K562 (cell line): ENCODE measurements at regions not wholly inside any gene's neighbourhood (a gene's known extent, or its start where the extent isn't known, plus 50 kb on each side); places are given as distances from the start of the nearest gene placed in this dataset.

Experiments
- ATAC-seq: fragments of 200-7000 bp; cut with Tn5 transposase; 3 replicates; pipeline ENCODE4 v1.9.1; 2020; ENCODE audit warnings: moderate library complexity
- BruUV-seq: library from RNA; stranded (reverse); fragments of 400-500 nt; replicated peaks from 2 replicates; lab custom pipeline; 2021; lab: Mats Ljungman, UMichigan
- CTCF ChIA-PET: fragments of 300-600 bp; formaldehyde crosslinking; extraction: SDS; loops from one replicate; lab custom pipeline; 2021; ENCODE audit warnings: low intra/inter-chr PET ratio; lab: Yijun Ruan, JAX
- POLR2A ChIA-PET: fragments of 300-600, 350-650 bp; sonication (Branson Sonifier 250); formaldehyde crosslinking; extraction: SDS; loops from one replicate; lab custom pipeline; 2021; ENCODE audit warnings: antibody characterized with exemption, inconsistent platforms; lab: Yijun Ruan, JAX
- DNase-seq, 4 experiments: peaks; one replicate each; pipeline versions ENCODE4 v3.0.0 to v3.0.0-alpha.2; 2011 to 2018; ENCODE audit warnings: low spot score in 3 of 4, mixed read lengths in 3 of 4; ENCODE audit errors: extremely low read depth in 1 of 4
- FAIRE-seq: peaks from 2 replicates; lab custom pipeline; 2011; peaks lifted over from hg19 to GRCh38; lab: Jason Lieb, UNC
- H2AFZ ChIP-seq: 2 replicates; pipeline ENCODE4 v1.6.0; 2011; ENCODE audit warnings: low read depth, low read length, control low read depth, inconsistent platforms
- H3K27ac ChIP-seq: fragments of 200-600 bp; 3 replicates; pipeline ENCODE4 v1.8.0; 2011; ENCODE audit warnings: low read depth, mild to moderate bottlenecking, control low read depth, inconsistent platforms, low read length, moderate library complexity, mixed read lengths; ENCODE audit errors: extremely low read depth
- H3K27me3 ChIP-seq, 2 experiments: fragments of 300-600 bp in 1 of 2; 2 replicates in 1 of 2; 3 replicates in 1 of 2; pipeline versions ENCODE4 v1.6.0 to v1.8.0; 2011; ENCODE audit warnings: inconsistent platforms in 2 of 2, low read length in 2 of 2, mild to moderate bottlenecking in 1 of 2, mixed read lengths in 1 of 2, moderate library complexity in 1 of 2; ENCODE audit not compliant: control insufficient read depth in 2 of 2, insufficient read depth in 2 of 2
- H3K36me3 ChIP-seq: fragments of 300-600 bp; 3 replicates; pipeline ENCODE4 v1.8.0; 2011; ENCODE audit warnings: mild to moderate bottlenecking, low read length, inconsistent platforms; ENCODE audit not compliant: control insufficient read depth, insufficient read depth
- H3K4me1 ChIP-seq, 2 experiments: fragments of 200-600 bp in 1 of 2; replicated peaks in 1 of 2; 2 replicates in 1 of 2; 3 replicates in 1 of 2; pipeline versions ENCODE4 v1.5.1 to v1.8.0; 2011; ENCODE audit warnings: inconsistent platforms in 2 of 2, low read length in 2 of 2, mild to moderate bottlenecking in 1 of 2, mixed read lengths in 1 of 2, moderate library complexity in 1 of 2; ENCODE audit not compliant: control insufficient read depth in 2 of 2, insufficient read depth in 2 of 2
- H3K4me2 ChIP-seq: 2 replicates; pipeline ENCODE4 v1.6.1; 2011; ENCODE audit warnings: low read length, control low read depth, inconsistent platforms, mixed read lengths; ENCODE audit not compliant: insufficient read depth
- H3K4me3 ChIP-seq: fragments of 200-600 bp; sonication (generic), shearing (Covaris generic); 2 replicates; pipeline ENCODE4 v1.5.1; 2016; ENCODE audit warnings: control low read depth, inconsistent platforms
- H3K79me2 ChIP-seq: fragments of 200-600 bp; 3 replicates; pipeline ENCODE4 v1.8.0; 2011; ENCODE audit warnings: low read length, inconsistent platforms; ENCODE audit not compliant: control insufficient read depth, insufficient read depth
- H3K9ac ChIP-seq, 2 experiments: 2 replicates each; pipeline versions ENCODE4 v1.6.0 to v1.6.1; 2011; ENCODE audit warnings: low read depth in 2 of 2, low read length in 2 of 2, control low read depth in 1 of 2, inconsistent platforms in 1 of 2, mild to moderate bottlenecking in 1 of 2, mixed read lengths in 1 of 2; ENCODE audit not compliant: insufficient read depth in 1 of 2
- H3K9me1 ChIP-seq: one replicate; pipeline ENCODE4 v1.6.0; 2011; ENCODE audit warnings: inconsistent platforms, mild to moderate bottlenecking, low read length, moderate library complexity; ENCODE audit not compliant: control insufficient read depth, insufficient read depth
- H3K9me3 ChIP-seq: replicated peaks from 2 replicates; pipeline ENCODE4 v1.5.1; 2011; ENCODE audit warnings: low read depth, low read length, inconsistent platforms; ENCODE audit not compliant: control insufficient read depth, insufficient read depth
- H4K20me1 ChIP-seq: replicated peaks from 2 replicates; pipeline ENCODE4 v1.6.1; 2011; ENCODE audit warnings: low read length, inconsistent platforms, mixed read lengths; ENCODE audit not compliant: control insufficient read depth, insufficient read depth
- ARID3B ChIP-seq: fragments of 250-450 bp; sonication (Bioruptor Pico); IDR thresholded peaks from 2 replicates; pipeline ENCODE4 v1.4.0; 2020; ENCODE audit warnings: borderline replicate concordance
- BDP1 ChIP-seq: IDR thresholded peaks from 3 replicates; pipeline ENCODE4 v1.6.1; 2011; ENCODE audit not compliant: insufficient read length, insufficient read depth
- FOXK1 ChIP-seq: sonication (generic); formaldehyde crosslinking; IDR thresholded peaks from 2 replicates; pipeline ENCODE4 v1.8.0; 2022; ENCODE audit warnings: missing genetic modification reagents, mild to moderate bottlenecking, borderline replicate concordance
- LCOR ChIP-seq: sonication (generic); formaldehyde crosslinking; IDR thresholded peaks from 2 replicates; pipeline ENCODE4 v1.8.0; 2022; ENCODE audit warnings: mild to moderate bottlenecking, missing genetic modification reagents
- MAFG ChIP-seq: fragments of 450-650 bp; conservative IDR thresholded peaks from 2 replicates; pipeline ENCODE4 v1.6.1; 2016; ENCODE audit warnings: missing genetic modification characterization, missing compliant biosample characterization
- SAFB ChIP-seq: fragments of 200-400 bp; formaldehyde crosslinking; IDR thresholded peaks from 2 replicates; pipeline ENCODE4 v1.6.1; 2017; ENCODE audit warnings: low read depth, low read length, borderline replicate concordance
- STAT5A ChIP-seq: IDR thresholded peaks from 2 replicates; pipeline ENCODE4 v1.6.1; 2012; ENCODE audit warnings: low read length, inconsistent platforms, borderline replicate concordance
- ZNF316 ChIP-seq: fragments of 450-650 bp; IDR thresholded peaks from 2 replicates; pipeline ENCODE4 v1.6.1; 2016
- ZNF431 ChIP-seq: sonication (generic); formaldehyde crosslinking; IDR thresholded peaks from 2 replicates; pipeline ENCODE4 v1.8.0; 2022; ENCODE audit warnings: mild to moderate bottlenecking, missing genetic modification reagents
- WGBS: fragments of 100-300 bp; shearing (Covaris generic); methylation state at CpG from one replicate; pipeline ENCODE4 v1.1.6; 2016; ENCODE audit warnings: low coverage, mixed read lengths; ENCODE audit not compliant: insufficient coverage; ENCODE audit errors: missing lambda C conversion rate; 5-methylcytosine and 5-hydroxymethylcytosine counted together
- in situ Hi-C: fragments of 300-500 bp; cut with MboI; formaldehyde crosslinking; loops from 4 replicates; pipeline ENCODE4 v1.15.0; 2018; ENCODE audit warnings: inconsistent platforms, mixed read lengths
- intact Hi-C: fragments of 100-400 bp; cut with micrococcal nuclease; formaldehyde crosslinking; loops from 2 replicates; pipeline ENCODE4 v1.14.2; 2022
- TF ChIP-seq, protein P1 (sequence below): fragments of 450-650 bp; formaldehyde crosslinking; IDR thresholded peaks from 2 replicates; pipeline ENCODE4 v1.4.0; 2020; ENCODE audit warnings: mild to moderate bottlenecking, moderate library complexity

DNA sequence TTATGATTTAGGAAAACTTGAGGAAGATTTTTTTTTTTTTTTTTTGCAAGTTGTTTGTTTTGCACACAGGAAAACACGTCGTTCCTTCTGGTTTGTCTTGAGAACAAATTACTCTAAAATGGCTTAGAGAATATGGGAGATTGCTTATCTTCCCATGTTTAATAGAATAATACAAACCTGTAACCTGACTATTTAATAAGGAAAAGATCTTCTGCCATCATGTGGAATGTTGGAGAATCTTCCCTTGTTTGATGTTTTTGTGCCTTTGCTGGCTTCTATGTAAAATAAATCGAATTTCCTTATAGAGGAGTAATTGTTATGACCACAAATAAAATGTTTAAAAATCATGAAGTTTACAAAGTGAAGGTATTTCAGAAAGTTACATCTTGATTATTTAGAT lies 818.8 kb downstream of the GATA3 start:
- DNase-seq (no peak), ATAC-seq (no peak), FAIRE-seq (no peak)
- H3K9me3 ChIP-seq = no peaks in the 10 kb centered on the region
- H3K4me3 ChIP-seq = no peak overlapping the region
- intact Hi-C loops (no loop called here), in situ Hi-C loops (no loop called here)
- 0% methylated on average over 3 of the region's 3 CpGs for WGBS
- no peak overlapping the region for H3K4me2 ChIP-seq
- no peaks in the 10 kb centered on the region for H3K79me2 ChIP-seq
- H2AFZ ChIP-seq = no peak overlapping the region
- H3K4me1 ChIP-seq = no peaks in the 10 kb centered on the region; a peak in 1 of 5 replicates
- H3K27ac ChIP-seq = no peak overlapping the region
- H3K9me1 ChIP-seq = no peaks in the 10 kb centered on the region
- no peaks in the 10 kb centered on the region for H4K20me1 ChIP-seq
- TF ChIP-seq FOXK1 (no peak), LCOR (CRISPR knock-in tag) (no peak)
- no TSS peak for BruUV-seq
- H3K9ac ChIP-seq = no peak overlapping the region
- ChIA-PET POLR2A (no interaction called here), CTCF (interaction anchor here (0.7 kb wide), 1 partner anchor 92 kb away, joined by 4 read pairs; no protein-coding TSS in a partner anchor)
- H3K27me3 ChIP-seq = no peaks in the 10 kb centered on the region
- H3K36me3 ChIP-seq = no peaks in the 10 kb centered on the region

DNA sequence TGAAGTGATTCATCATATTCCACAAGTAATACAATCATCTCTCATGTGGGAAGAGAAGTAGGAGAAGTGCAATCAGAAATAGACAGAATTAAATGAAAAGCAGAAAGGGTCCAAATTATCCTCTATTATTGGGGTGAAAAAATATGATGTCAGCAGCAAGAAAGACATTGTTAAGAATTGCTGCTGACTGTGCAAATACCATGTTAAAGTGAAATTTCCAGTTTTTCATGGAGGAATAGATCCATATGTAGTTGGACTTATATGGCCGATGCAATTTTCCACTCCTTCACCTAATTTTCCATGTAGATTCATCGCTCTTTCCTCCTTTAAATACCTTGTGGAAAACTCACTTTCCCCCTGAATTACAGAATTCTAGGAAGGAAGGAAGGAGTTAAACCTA lies 819.8 kb downstream of the GATA3 start:
- Histone ChIP-seq H3K4me3 (no peak overlapping the region), H4K20me1 (no peaks in the 10 kb centered on the region), H3K27ac (no peak overlapping the region), H3K4me1 (no peaks in the 10 kb centered on the region), H3K79me2 (no peaks in the 10 kb centered on the region), H2AFZ (no peak overlapping the region), H3K36me3 (no peaks in the 10 kb centered on the region), H3K9me3 (no peaks in the 10 kb centered on the region), H3K9ac (no peak overlapping the region), H3K27me3 (no peaks in the 10 kb centered on the region), H3K4me2 (no peak overlapping the region), H3K9me1 (no peaks in the 10 kb centered on the region)
- no peak for TF ChIP-seq BDP1
- TF ChIP-seq STAT5A = no peak
- TF ChIP-seq ZNF316 = peak; percentile 26; the same call in 1 of the 2 replicates
- TF ChIP-seq ARID3B (CRISPR knock-in tag) = no peak
- TF ChIP-seq SAFB = no peak
- TF ChIP-seq MAFG (tag) = 0 out of 2 replicates have a peak, but pooled peaks have one; percentile 11
- TF ChIP-seq, protein P1, sequence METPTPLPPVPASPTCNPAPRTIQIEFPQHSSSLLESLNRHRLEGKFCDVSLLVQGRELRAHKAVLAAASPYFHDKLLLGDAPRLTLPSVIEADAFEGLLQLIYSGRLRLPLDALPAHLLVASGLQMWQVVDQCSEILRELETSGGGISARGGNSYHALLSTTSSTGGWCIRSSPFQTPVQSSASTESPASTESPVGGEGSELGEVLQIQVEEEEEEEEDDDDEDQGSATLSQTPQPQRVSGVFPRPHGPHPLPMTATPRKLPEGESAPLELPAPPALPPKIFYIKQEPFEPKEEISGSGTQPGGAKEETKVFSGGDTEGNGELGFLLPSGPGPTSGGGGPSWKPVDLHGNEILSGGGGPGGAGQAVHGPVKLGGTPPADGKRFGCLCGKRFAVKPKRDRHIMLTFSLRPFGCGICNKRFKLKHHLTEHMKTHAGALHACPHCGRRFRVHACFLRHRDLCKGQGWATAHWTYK (CRISPR knock-in tag) = no peak
- TF ChIP-seq ZNF431 (CRISPR knock-in tag) = no peak
- ATAC-seq (no peak), DNase-seq (no peak), FAIRE-seq (no peak)
- POLR2A ChIA-PET = no interaction called here
- CTCF ChIA-PET = no interaction called here
- intact Hi-C loops (no loop called here), in situ Hi-C loops (no loop called here)
- WGBS = 0% methylated on average over 2 of the region's 2 CpGs
- no TSS peak for BruUV-seq
